CD8-positive, alpha-beta memory T cell (primary cell): ENCODE measurements at regions not wholly inside any gene's neighbourhood (a gene's known extent, or its start where the extent isn't known, plus 50 kb on each side); places are given as distances from the start of the nearest gene placed in this dataset.

Experiments
- CTCF ChIA-PET: fragments of 350-600 bp; sonication (Branson Sonifier 250); formaldehyde crosslinking; loops from one replicate; lab custom pipeline; 2021; ENCODE audit warnings: antibody characterized with exemption; lab: Charles Lee
- POLR2A ChIA-PET: fragments of 350-600 bp; sonication (Branson Sonifier 250); formaldehyde crosslinking; loops from one replicate; lab custom pipeline; 2021; ENCODE audit warnings: antibody characterized with exemption; lab: Charles Lee
- DNase-seq, 5 donors: peaks; one replicate each; pipeline versions ENCODE4 v3.0.0 to v3.0.0-alpha.2; 2020 to 2022; ENCODE audit warnings: mixed read lengths in 1 of 5
- H3K27ac ChIP-seq: one replicate; pipeline ENCODE4 v1.7.0; 2013; ENCODE audit warnings: low read depth, mild to moderate bottlenecking, low read length, moderate library complexity
- H3K27me3 ChIP-seq: 2 replicates; pipeline ENCODE4 v1.7.0; 2013; ENCODE audit warnings: low read length, mild to moderate bottlenecking; ENCODE audit not compliant: insufficient read depth, poor library complexity, severe bottlenecking
- H3K36me3 ChIP-seq: 2 replicates; pipeline ENCODE4 v1.7.0; 2013; ENCODE audit warnings: mild to moderate bottlenecking, low read length, moderate library complexity; ENCODE audit not compliant: insufficient read depth
- H3K4me1 ChIP-seq: 2 replicates; pipeline ENCODE4 v1.7.0; 2013; ENCODE audit warnings: mild to moderate bottlenecking, low read length, moderate library complexity; ENCODE audit not compliant: insufficient read depth
- H3K4me3 ChIP-seq: 2 replicates; pipeline ENCODE4 v1.7.0; 2013; ENCODE audit warnings: mild to moderate bottlenecking, low read length
- H3K9me3 ChIP-seq: 2 replicates; pipeline ENCODE4 v1.7.0; 2013; ENCODE audit warnings: mild to moderate bottlenecking, low read length
- H3K27ac Mint-ChIP-seq, 8 donors: one replicate each; pipeline ENCODE4 v1.8.0; 2020 to 2021; ENCODE audit warnings: mixed read lengths in 8 of 8, mild to moderate bottlenecking in 6 of 8, inconsistent platforms in 3 of 8, moderate library complexity in 3 of 8
- H3K27me3 Mint-ChIP-seq, 2 donors: one replicate each; pipeline ENCODE4 v1.8.0; 2020 to 2021; ENCODE audit warnings: mixed read lengths in 2 of 2, mild to moderate bottlenecking in 1 of 2, moderate library complexity in 1 of 2
- H3K36me3 Mint-ChIP-seq, 3 donors: one replicate each; pipeline ENCODE4 v1.8.0; 2020 to 2021; ENCODE audit warnings: mixed read lengths in 3 of 3, inconsistent platforms in 1 of 3, mild to moderate bottlenecking in 1 of 3
- H3K4me1 Mint-ChIP-seq, 3 donors: one replicate each; pipeline ENCODE4 v1.8.0; 2020 to 2021; ENCODE audit warnings: mixed read lengths in 3 of 3, inconsistent platforms in 1 of 3, mild to moderate bottlenecking in 1 of 3
- H3K4me3 Mint-ChIP-seq, 7 donors: one replicate each; pipeline ENCODE4 v1.8.0; 2020 to 2021; ENCODE audit warnings: mixed read lengths in 7 of 7, mild to moderate bottlenecking in 6 of 7, moderate library complexity in 4 of 7, inconsistent platforms in 2 of 7
- H3K9me3 Mint-ChIP-seq, 5 donors: one replicate each; pipeline ENCODE4 v1.8.0; 2020 to 2022; ENCODE audit warnings: mixed read lengths in 5 of 5, mild to moderate bottlenecking in 3 of 5, moderate library complexity in 2 of 5, inconsistent platforms in 1 of 5

DNA sequence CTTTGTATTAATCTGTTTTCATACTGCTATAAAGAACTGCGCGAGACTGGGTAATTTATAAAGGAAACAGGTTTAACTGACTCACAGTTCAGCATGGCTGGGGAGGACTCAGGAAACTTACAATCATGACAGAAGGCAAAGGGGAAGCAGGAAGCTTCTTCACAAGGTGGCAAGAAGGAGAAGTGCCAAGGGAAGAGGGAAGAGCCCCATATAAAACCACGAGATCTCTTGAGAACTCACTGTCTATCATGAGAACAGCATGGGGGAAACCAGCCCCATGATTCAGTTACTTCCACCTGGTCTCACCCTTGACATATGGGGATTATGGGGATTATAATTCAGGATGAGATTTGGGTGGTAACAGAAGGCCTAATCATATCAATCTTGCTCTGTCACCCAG, 60.9 kb upstream of the CHD1 start:
- H3K4me3 ChIP-seq, result no peak overlapping the region
- H3K27ac ChIP-seq, result no peak overlapping the region
- ChIA-PET POLR2A (no interaction called here), CTCF (no interaction called here)
- Mint-ChIP-seq H3K9me3 (peaks cover 0 to 3% (median 0%) of the 10 kb centered on the region in 5 donors), H3K36me3 (peaks cover 0 to 12% (median 0%) of the 10 kb centered on the region in 3 donors), H3K27ac (peak overlapping the region in 4 of 8 donors; percentile 3 to 73 (median 20)), H3K4me1 (peaks cover 4 to 11% (median 9%) of the 10 kb centered on the region in 3 donors), H3K27me3 (peaks cover 3 to 4% of the 10 kb centered on the region in 2 donors), H3K4me3 (no peak overlapping the region)
- DNase-seq, result no peak
- H3K36me3 ChIP-seq, result no peaks in the 10 kb centered on the region
- H3K9me3 ChIP-seq, result no peaks in the 10 kb centered on the region
- H3K4me1 ChIP-seq, result no peaks in the 10 kb centered on the region
- H3K27me3 ChIP-seq, result no peaks in the 10 kb centered on the region

GRCh38 chr5:98986587-98986986, 57.8 kb upstream of the CHD1 start:
- ChIA-PET POLR2A (no interaction called here), CTCF (no interaction called here)
- peaks cover 0 to 3% (median 0%) of the 10 kb centered on the region in 5 donors for H3K9me3 Mint-ChIP-seq
- no peak overlapping the region for H3K4me3 Mint-ChIP-seq
- no peaks in the 10 kb centered on the region for H3K36me3 ChIP-seq
- peaks cover 4 to 11% (median 9%) of the 10 kb centered on the region in 3 donors for H3K4me1 Mint-ChIP-seq
- H3K27ac ChIP-seq, result no peak overlapping the region
- H3K27me3 Mint-ChIP-seq, result peaks cover 7 to 12% of the 10 kb centered on the region in 2 donors
- H3K4me3 ChIP-seq, result no peak overlapping the region
- H3K27ac Mint-ChIP-seq, result peak overlapping the region in 1 of 8 donors; percentile 22
- peaks cover 0 to 8% (median 0%) of the 10 kb centered on the region in 3 donors for H3K36me3 Mint-ChIP-seq
- DNase-seq, result no peak
- H3K27me3 ChIP-seq, result no peaks in the 10 kb centered on the region
- no peaks in the 10 kb centered on the region for H3K4me1 ChIP-seq
- H3K9me3 ChIP-seq, result no peaks in the 10 kb centered on the region

- H3K27me3 ChIP-seq, result no peaks in the 10 kb centered on the region
- ChIA-PET POLR2A (no interaction called here), CTCF (interaction anchor here (1.3 kb wide), 1 partner anchor 20 kb away, joined by 3 read pairs; no protein-coding TSS in a partner anchor)
- H3K9me3 Mint-ChIP-seq, result no peaks in the 10 kb centered on the region
- peak overlapping the region in 1 of 8 donors; percentile 39 for H3K27ac Mint-ChIP-seq
- no peak overlapping the region for H3K27ac ChIP-seq
- H3K4me3 ChIP-seq, result no peak overlapping the region
- no peak overlapping the region for H3K4me3 Mint-ChIP-seq
- no peaks in the 10 kb centered on the region for H3K4me1 Mint-ChIP-seq
- H3K36me3 ChIP-seq, result no peaks in the 10 kb centered on the region
- peaks cover 0 to 4% (median 0%) of the 10 kb centered on the region in 3 donors for H3K36me3 Mint-ChIP-seq
- no peaks in the 10 kb centered on the region for H3K4me1 ChIP-seq
- DNase-seq, result no peak
- no peaks in the 10 kb centered on the region for H3K9me3 ChIP-seq
- H3K27me3 Mint-ChIP-seq, result peaks cover 7 to 19% of the 10 kb centered on the region in 2 donors
Observed at GRCh38 chr5:98982880-98983279, 54.1 kb upstream of the CHD1 start.
